HCT116 (cell line): ENCODE measurements at regions not wholly inside any gene's neighbourhood (a gene's known extent, or its start where the extent isn't known, plus 50 kb on each side); places are given as distances from the start of the nearest gene placed in this dataset.

Source experiments
- ATAC-seq: fragments of 200-7000 bp; cut with Tn5 transposase; 2 replicates; pipeline ENCODE4 v1.9.1; 2020; ENCODE audit warnings: mild to moderate bottlenecking, moderate library complexity
- BruUV-seq: library from RNA; stranded (reverse); fragments of 400-500 nt; replicated peaks from 2 replicates; lab custom pipeline; 2021; lab: Mats Ljungman, UMichigan
- CTCF ChIA-PET: fragments of 300-600 bp; sonication (Branson Sonifier 250); formaldehyde crosslinking; loops from one replicate; lab custom pipeline; 2021; ENCODE audit warnings: antibody characterized with exemption; lab: Charles Lee
- POLR2A ChIA-PET: fragments of 300-600, 350-600 bp; sonication (Branson Sonifier 250); formaldehyde crosslinking; loops from one replicate; lab custom pipeline; 2021; ENCODE audit warnings: antibody characterized with exemption; lab: Charles Lee
- RAD21 ChIA-PET, 2 experiments: fragments of 300-600 bp; sonication (Branson Sonifier 250); formaldehyde crosslinking; loops; one replicate each; lab custom pipeline; 2023; ENCODE audit warnings: low total read pairs in 2 of 2; ENCODE audit not compliant: uncharacterized antibody in 2 of 2, unreplicated experiment in 2 of 2, low non-redundant PET in 1 of 2; lab: Charles Lee
- DNase-seq: peaks from one replicate; pipeline ENCODE4 v3.0.0-alpha.2; 2010; ENCODE audit warnings: low read depth, low spot score
- H2AFZ ChIP-seq: fragments of 200-600 bp; shearing (Covaris generic), sonication (generic); 2 replicates; pipeline ENCODE4 v1.6.1; 2017; ENCODE audit warnings: low read depth, mixed run types, mixed read lengths, antibody characterized with exemption, low read length; ENCODE audit not compliant: poor library complexity, severe bottlenecking
- H3K27ac ChIP-seq: 2 replicates; pipeline ENCODE4 v1.5.1; 2012; ENCODE audit warnings: low read depth, low read length
- H3K27me3 ChIP-seq: fragments of 200-600 bp; sonication (generic); 2 replicates; pipeline ENCODE4 v1.6.1; 2016; ENCODE audit warnings: mixed run types, low read length, mixed read lengths; ENCODE audit not compliant: insufficient read depth
- H3K36me3 ChIP-seq, 2 experiments: fragments of 200-500 bp in 1 of 2; fragments of 200-600 bp in 1 of 2; sonication (Bioruptor generic) in 1 of 2; sonication (generic) in 1 of 2; 2 replicates each; pipeline versions ENCODE4 v1.5.1 to v1.6.1; 2014 to 2016; ENCODE audit warnings: low read length in 2 of 2, inconsistent platforms in 1 of 2, mixed read lengths in 1 of 2, mixed run types in 1 of 2; ENCODE audit not compliant: insufficient read depth in 2 of 2, control insufficient read depth in 1 of 2
- H3K4me1 ChIP-seq, 2 experiments: fragments of 200-600 bp in 1 of 2; sonication (generic) in 1 of 2; 2 replicates each; pipeline versions ENCODE4 v1.5.1 to v1.6.1; 2012 to 2017; ENCODE audit warnings: low read length in 2 of 2, inconsistent platforms in 1 of 2, mild to moderate bottlenecking in 1 of 2, mixed read lengths in 1 of 2, mixed run types in 1 of 2, moderate library complexity in 1 of 2; ENCODE audit not compliant: insufficient read depth in 2 of 2, control insufficient read depth in 1 of 2
- H3K4me2 ChIP-seq: fragments of 200-600 bp; sonication (generic); 2 replicates; pipeline ENCODE4 v1.6.1; 2017; ENCODE audit warnings: mixed run types, low read length, mixed read lengths
- H3K4me3 ChIP-seq, 2 experiments: fragments of 200-600 bp in 1 of 2; sonication (generic) in 1 of 2; replicated peaks in 1 of 2; 2 replicates each; pipeline ENCODE4 v1.5.1; 2011 to 2016; ENCODE audit warnings: low read length in 2 of 2, control low read depth in 1 of 2, low read depth in 1 of 2, mild to moderate bottlenecking in 1 of 2, mixed read lengths in 1 of 2, mixed run types in 1 of 2
- H3K79me2 ChIP-seq: fragments of 200-600 bp; sonication (generic); 2 replicates; pipeline ENCODE4 v1.6.1; 2017; ENCODE audit warnings: mild to moderate bottlenecking, mixed run types, low read length, moderate library complexity, mixed read lengths; ENCODE audit not compliant: insufficient read depth
- H3K9ac ChIP-seq: fragments of 200-600 bp; sonication (generic); 2 replicates; pipeline ENCODE4 v1.6.1; 2016; ENCODE audit warnings: low read length, mixed read lengths
- H3K9me2 ChIP-seq: fragments of 200-600 bp; sonication (generic), shearing (Covaris generic); 2 replicates; pipeline ENCODE4 v1.6.1; 2017; ENCODE audit warnings: mixed run types, mild to moderate bottlenecking, moderate library complexity; ENCODE audit not compliant: insufficient read depth
- H3K9me3 ChIP-seq, 2 experiments: fragments of 200-500 bp in 1 of 2; fragments of 200-600 bp in 1 of 2; sonication (Bioruptor generic) in 1 of 2; sonication (generic) in 1 of 2; 2 replicates each; pipeline ENCODE4 v1.6.1; 2014 to 2017; ENCODE audit warnings: low read length in 2 of 2, mixed read lengths in 2 of 2, inconsistent platforms in 1 of 2, low read depth in 1 of 2, mild to moderate bottlenecking in 1 of 2, mixed run types in 1 of 2, moderate library complexity in 1 of 2; ENCODE audit not compliant: control insufficient read depth in 1 of 2, insufficient read depth in 1 of 2
- H4K20me1 ChIP-seq: fragments of 200-600 bp; sonication (generic), shearing (Covaris generic); 2 replicates; pipeline ENCODE4 v1.6.1; 2017; ENCODE audit warnings: mixed run types, mild to moderate bottlenecking, moderate library complexity; ENCODE audit not compliant: insufficient read depth
- CTCF ChIP-seq, 3 experiments: fragments of 200-600 bp in 1 of 3; sonication (generic) in 1 of 3; IDR thresholded peaks in 2 of 3; conservative IDR thresholded peaks in 1 of 3; 2 replicates each; pipeline ENCODE4 v1.5.1; 2012 to 2017; ENCODE audit warnings: low read depth in 2 of 3, low read length in 2 of 3, antibody characterized with exemption in 1 of 3, borderline replicate concordance in 1 of 3, control low read depth in 1 of 3, mild to moderate bottlenecking in 1 of 3, mixed read lengths in 1 of 3, mixed run types in 1 of 3, moderate library complexity in 1 of 3; ENCODE audit not compliant: insufficient read depth in 1 of 3
- ELF1 ChIP-seq: IDR thresholded peaks from 2 replicates; pipeline ENCODE4 v1.6.1; 2012; ENCODE audit warnings: low read depth, borderline replicate concordance
- EZH2phosphoT487 ChIP-seq: fragments of 200-600 bp; IDR thresholded peaks from 2 replicates; pipeline ENCODE4 v1.6.1; 2018; ENCODE audit warnings: antibody characterized with exemption, borderline replicate concordance
- FOSL1 ChIP-seq: IDR thresholded peaks from 2 replicates; pipeline ENCODE4 v1.6.1; 2012; ENCODE audit warnings: low read depth
- MAX ChIP-seq: IDR thresholded peaks from 2 replicates; pipeline ENCODE4 v1.6.1; 2012
- POLR2A ChIP-seq: IDR thresholded peaks from 2 replicates; pipeline ENCODE4 v1.7.0; 2011; ENCODE audit warnings: borderline replicate concordance; ENCODE audit not compliant: insufficient read depth, insufficient read length; ENCODE audit errors: extremely low read depth
- POLR2AphosphoS5 ChIP-seq: IDR thresholded peaks from 2 replicates; pipeline ENCODE4 v1.6.1; 2011; ENCODE audit warnings: mild to moderate bottlenecking, low read depth, low read length, moderate library complexity
- TCF7L2 ChIP-seq: IDR thresholded peaks from 2 replicates; pipeline ENCODE4 v1.7.0; 2011; ENCODE audit warnings: borderline replicate concordance, inconsistent platforms; ENCODE audit not compliant: insufficient read depth, insufficient read length; ENCODE audit errors: extremely low read depth
- ZNF274 ChIP-seq: fragments of 200-500 bp; sonication (Bioruptor generic); IDR thresholded peaks from 2 replicates; pipeline ENCODE4 v1.6.1; 2014; ENCODE audit warnings: mild to moderate bottlenecking, low read depth, low read length, inconsistent platforms
- intact Hi-C: fragments of 100-400 bp; cut with micrococcal nuclease; formaldehyde crosslinking; loops from 2 replicates; pipeline ENCODE4 v1.10.0; 2022
- TF ChIP-seq, protein P1 (sequence below): IDR thresholded peaks from 2 replicates; pipeline ENCODE4 v1.6.1; 2012; ENCODE audit warnings: low read depth

DNA sequence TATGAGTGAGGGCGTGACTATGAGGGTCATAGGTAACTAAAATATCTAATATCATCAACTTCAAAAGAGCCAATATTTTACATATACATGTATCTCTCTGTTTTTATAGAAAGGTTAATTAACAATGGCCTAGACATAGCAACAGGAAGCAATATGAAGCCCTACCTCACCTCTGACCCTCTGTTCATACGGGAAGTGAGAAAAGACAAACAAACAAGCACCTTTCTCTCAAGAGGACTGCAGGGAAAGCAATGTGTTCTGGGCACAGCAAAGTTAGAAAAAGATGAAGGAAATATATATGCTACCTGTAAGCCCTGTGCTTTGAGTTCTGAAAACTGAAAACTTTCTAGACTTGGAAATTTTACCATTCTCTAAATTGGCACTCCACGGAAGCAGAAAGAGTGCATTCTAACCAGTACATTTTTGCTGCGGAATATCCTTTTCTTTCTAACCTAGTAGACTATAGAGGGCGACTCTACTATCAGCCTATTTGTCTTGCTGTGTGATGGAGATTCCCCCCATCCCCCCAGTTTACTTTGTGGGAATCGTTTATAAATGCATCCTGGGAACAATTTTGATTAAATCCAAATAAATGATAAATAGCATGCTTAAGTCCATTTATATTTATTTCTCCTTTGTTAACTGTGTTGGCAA, 830.4 kb upstream of the FAT3 start:
- intact Hi-C loops: no loop called here
- TF ChIP-seq POLR2A (no peak), POLR2AphosphoS5 (no peak)
- no peaks in the 10 kb centered on the region for H3K4me1 ChIP-seq
- H3K79me2 ChIP-seq: no peaks in the 10 kb centered on the region
- H3K27me3 ChIP-seq: no peaks in the 10 kb centered on the region
- no peak overlapping the region for H3K27ac ChIP-seq
- H3K4me2 ChIP-seq: no peak overlapping the region
- ChIA-PET POLR2A (no interaction called here), CTCF (no interaction called here), RAD21 (no interaction called here)
- H2AFZ ChIP-seq: no peak overlapping the region
- BruUV-seq: no TSS peak
- H4K20me1 ChIP-seq: no peaks in the 10 kb centered on the region
- H3K9ac ChIP-seq: no peak overlapping the region
- H3K9me2 ChIP-seq: no peaks in the 10 kb centered on the region
- H3K4me3 ChIP-seq: no peak overlapping the region
- DNase-seq (no peak), ATAC-seq (no peak)
- peaks cover 9 to 14% of the 10 kb centered on the region in 2 experiments; a peak in 2 of 4 replicates for H3K9me3 ChIP-seq
- H3K36me3 ChIP-seq: no peaks in the 10 kb centered on the region

DNA sequence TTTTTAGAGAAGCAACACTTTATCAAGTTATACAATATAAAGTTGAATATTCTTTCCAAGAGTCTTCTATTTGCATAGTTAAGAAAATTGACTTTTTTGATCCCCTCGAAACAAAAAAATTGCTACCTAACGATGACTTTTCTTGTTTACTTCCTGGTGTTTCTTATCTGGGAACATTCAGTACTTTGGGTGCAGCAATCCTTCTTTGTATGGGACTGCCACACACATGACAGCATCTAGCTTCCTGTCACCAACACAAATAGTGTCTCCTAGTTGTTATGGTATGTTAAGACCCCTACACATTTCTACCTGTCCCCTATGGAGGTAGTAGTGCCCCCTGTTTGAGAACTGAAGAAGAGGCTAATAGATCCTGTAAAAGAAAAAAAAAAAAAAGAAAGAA, 841.7 kb upstream of the FAT3 start:
- H3K27me3 ChIP-seq: no peaks in the 10 kb centered on the region
- no peak overlapping the region for H2AFZ ChIP-seq
- CTCF ChIA-PET: no interaction called here
- BruUV-seq: no TSS peak
- no peaks in the 10 kb centered on the region for H3K36me3 ChIP-seq
- ATAC-seq: no peak
- H3K9ac ChIP-seq: no peak overlapping the region
- H3K79me2 ChIP-seq: no peaks in the 10 kb centered on the region
- no peak overlapping the region for H3K4me3 ChIP-seq
- DNase-seq: no peak
- no peak overlapping the region for H3K27ac ChIP-seq
- no peak overlapping the region for H3K4me2 ChIP-seq
- RAD21 ChIA-PET: no interaction called here
- intact Hi-C loops: no loop called here
- H3K9me3 ChIP-seq: peaks cover 6 to 15% of the 10 kb centered on the region in 2 experiments; a peak in 2 of 4 replicates
- POLR2A ChIA-PET: no interaction called here
- H3K9me2 ChIP-seq: no peaks in the 10 kb centered on the region
- no peaks in the 10 kb centered on the region for H4K20me1 ChIP-seq
- no peaks in the 10 kb centered on the region for H3K4me1 ChIP-seq
- no peak for TF ChIP-seq ZNF274
- no peak for TF ChIP-seq MAX
- no peak for TF ChIP-seq CTCF (IDR thresholded peaks at IDR 0.05 in 2 of 3, conservative IDR thresholded peaks at IDR 0.05 in 1 of 3; ENCODE audit: borderline replicate concordance in 1 of 3, insufficient read depth in 1 of 3, low read depth in 2 of 3, low read length in 2 of 3)
- TF ChIP-seq EZH2phosphoT487: no peak
- TF ChIP-seq TCF7L2: no peak
- TF ChIP-seq, protein P1, sequence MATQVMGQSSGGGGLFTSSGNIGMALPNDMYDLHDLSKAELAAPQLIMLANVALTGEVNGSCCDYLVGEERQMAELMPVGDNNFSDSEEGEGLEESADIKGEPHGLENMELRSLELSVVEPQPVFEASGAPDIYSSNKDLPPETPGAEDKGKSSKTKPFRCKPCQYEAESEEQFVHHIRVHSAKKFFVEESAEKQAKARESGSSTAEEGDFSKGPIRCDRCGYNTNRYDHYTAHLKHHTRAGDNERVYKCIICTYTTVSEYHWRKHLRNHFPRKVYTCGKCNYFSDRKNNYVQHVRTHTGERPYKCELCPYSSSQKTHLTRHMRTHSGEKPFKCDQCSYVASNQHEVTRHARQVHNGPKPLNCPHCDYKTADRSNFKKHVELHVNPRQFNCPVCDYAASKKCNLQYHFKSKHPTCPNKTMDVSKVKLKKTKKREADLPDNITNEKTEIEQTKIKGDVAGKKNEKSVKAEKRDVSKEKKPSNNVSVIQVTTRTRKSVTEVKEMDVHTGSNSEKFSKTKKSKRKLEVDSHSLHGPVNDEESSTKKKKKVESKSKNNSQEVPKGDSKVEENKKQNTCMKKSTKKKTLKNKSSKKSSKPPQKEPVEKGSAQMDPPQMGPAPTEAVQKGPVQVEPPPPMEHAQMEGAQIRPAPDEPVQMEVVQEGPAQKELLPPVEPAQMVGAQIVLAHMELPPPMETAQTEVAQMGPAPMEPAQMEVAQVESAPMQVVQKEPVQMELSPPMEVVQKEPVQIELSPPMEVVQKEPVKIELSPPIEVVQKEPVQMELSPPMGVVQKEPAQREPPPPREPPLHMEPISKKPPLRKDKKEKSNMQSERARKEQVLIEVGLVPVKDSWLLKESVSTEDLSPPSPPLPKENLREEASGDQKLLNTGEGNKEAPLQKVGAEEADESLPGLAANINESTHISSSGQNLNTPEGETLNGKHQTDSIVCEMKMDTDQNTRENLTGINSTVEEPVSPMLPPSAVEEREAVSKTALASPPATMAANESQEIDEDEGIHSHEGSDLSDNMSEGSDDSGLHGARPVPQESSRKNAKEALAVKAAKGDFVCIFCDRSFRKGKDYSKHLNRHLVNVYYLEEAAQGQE: no peak
- no peak for TF ChIP-seq POLR2AphosphoS5
- no peak for TF ChIP-seq FOSL1
- no peak for TF ChIP-seq ELF1
